CD4-positive, alpha-beta T cell treated with Interleukin-15 for 4 hours (primary cell): ENCODE measurements at regions not wholly inside any gene's neighbourhood (a gene's known extent, or its start where the extent isn't known, plus 50 kb on each side); places are given as distances from the start of the nearest gene placed in this dataset.
"Not testable (repeated sequence)": the region's sequence is repeated elsewhere in the genome, so short reads cannot be mapped to it uniquely, and the experiment has no call there.

Experiments
- DNase-seq: peaks from one replicate; pipeline ENCODE4 v3.0.0-alpha.2; 2020; ENCODE audit warnings: low spot score

GRCh38 chr10:109729895-109730294 lies 193.4 kb downstream of the XPNPEP1 start:
- not testable (repeated sequence) for DNase-seq

DNA sequence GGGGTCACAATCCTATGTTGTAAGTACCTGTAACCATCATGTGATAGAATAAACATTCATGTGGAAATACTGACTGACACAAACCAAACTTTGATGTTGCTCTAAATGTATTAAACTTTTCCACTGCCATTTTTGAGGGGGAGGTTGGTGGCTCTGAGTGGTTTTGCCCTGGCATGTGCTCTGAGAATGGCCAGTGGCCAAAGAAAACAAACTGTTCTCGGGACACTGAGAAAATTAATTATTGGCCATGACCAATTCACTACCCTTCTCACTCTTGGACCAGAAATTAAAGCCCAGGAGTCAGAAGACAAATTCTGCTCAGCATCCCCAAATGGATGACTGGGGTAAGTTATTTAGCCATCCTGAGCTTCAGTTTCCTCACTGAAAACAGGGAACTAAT lies 195.9 kb downstream of the XPNPEP1 start:
- no peak for DNase-seq

DNA sequence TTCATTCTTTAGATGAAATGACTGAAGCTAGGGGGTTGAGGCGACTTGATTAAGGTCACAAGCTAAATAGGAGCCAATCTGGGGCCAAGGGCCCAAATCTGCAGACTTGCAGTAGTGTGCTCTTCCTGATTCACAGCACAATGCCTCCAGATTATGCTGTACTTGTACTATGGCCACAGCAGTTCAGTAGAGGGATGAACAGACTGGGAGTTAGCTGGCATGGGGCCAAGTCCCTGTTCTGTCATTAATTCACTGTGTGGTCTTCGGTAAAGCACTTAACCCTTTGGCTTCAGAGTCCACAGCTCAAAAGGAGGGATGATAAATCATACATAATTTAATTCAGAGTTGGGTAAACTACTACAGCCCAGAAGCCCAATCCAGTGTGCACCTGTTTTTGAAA lies 196.8 kb downstream of the XPNPEP1 start:
- DNase-seq = no peak

DNA sequence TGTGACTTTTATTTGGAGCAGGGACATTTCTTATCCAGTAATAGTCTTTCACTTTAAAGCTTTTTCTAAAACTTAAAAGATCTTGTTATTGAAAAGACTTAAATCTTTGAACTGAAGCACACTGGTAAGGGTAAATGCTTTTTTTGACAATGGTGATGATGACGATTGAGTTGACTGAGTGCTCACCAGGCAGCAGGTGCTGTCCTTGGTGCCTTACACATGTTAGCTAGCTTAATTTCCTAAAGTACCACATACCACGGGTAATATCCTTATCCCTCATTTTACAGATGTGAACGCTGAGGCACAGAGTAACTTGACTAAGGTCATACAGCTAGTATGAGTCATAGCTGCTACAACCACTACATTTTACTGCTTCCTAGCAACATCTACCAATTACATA lies 200.0 kb downstream of the XPNPEP1 start:
- no peak for DNase-seq

GRCh38 chr10:109721453-109722064 lies 201.8 kb downstream of the XPNPEP1 start:
- no peak for DNase-seq

DNA sequence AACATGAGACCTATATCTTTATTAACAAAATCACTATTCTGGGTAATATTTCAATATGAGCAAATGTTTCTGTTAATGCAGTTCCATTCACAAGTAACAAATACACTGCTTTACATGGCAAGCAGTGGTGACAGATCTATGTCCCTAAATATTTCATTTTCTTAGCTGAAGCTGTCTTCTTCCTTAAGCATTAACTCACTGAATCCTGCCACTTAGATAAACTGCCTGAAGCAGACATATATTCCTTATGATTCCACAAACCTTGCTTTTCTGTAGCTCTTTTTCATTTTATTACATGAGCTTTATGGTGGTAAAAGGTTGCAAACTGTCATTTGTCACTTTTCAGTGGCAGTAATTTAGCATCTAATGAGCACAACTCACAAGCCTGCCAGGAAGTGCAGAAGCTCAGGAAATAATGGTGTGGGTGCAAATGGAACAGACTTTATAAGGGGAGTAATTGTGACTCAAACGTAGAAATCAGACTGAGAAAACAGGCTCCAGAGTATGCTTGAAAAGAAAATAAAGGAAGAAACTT lies 217.2 kb downstream of the XPNPEP1 start:
- no peak for DNase-seq

DNA sequence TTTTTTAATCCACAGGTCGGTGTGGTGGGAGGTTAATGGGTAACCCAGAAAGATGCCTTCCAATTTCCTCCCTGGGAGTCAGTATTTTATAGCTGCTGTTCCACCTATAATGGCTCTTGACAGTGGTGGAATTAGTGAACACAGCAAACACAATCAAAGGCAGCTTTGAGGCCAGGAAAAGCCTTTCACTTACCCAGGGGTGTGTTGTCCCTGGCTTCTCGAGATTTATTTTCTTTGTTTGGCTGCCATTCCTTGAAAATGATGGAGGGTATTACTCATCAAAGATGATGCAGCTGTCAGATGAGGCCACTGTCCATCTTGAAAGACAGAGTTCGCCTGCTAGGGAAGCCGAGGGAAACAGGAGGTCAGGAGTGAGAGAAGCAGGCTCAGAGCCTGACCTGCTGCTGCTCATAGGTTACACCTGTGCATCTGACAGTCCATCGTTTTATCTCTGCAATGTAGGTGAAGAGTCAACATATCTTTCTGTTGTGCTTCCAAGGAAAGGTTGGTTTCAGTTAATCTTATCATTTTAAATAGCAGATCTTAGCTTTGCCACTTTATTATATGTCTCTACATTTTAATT lies 221.6 kb downstream of the XPNPEP1 start:
- DNase-seq = no peak

DNA sequence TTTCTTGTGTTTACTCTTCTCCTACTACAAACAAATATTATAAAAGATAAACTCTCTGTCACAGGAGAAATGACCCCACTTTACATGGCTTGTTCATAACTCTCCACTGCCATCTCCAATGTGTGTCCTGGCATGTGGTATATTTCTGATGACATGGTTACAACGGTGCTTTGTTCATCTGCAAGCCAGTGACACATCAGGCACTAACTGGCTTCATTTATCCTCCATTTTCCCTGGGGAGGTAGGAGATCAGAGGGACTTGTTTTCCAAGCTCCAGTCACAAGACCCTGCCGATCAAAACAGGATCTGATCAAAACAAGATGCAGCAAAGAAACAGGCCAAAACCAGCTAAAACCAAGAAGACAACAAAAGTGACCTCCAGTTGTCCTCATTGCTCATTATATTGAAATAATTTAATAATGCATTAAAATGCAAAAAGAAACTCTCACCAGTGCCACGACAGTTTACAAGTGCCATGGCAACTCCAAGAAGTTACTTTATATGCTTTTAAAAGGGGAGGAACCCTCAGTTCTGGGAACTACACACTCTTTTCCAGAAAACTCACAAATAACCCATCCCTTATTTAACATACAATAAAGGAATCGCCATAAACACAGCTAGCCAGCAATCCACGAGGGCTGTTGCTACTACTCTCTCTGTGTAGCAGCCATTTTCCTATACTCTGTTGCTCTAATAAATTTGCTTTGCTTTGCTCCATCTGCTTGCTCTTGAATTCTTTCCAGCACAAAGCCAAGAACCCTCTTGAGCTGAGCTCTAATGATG lies 224.2 kb downstream of the XPNPEP1 start:
- DNase-seq = no peak

DNA sequence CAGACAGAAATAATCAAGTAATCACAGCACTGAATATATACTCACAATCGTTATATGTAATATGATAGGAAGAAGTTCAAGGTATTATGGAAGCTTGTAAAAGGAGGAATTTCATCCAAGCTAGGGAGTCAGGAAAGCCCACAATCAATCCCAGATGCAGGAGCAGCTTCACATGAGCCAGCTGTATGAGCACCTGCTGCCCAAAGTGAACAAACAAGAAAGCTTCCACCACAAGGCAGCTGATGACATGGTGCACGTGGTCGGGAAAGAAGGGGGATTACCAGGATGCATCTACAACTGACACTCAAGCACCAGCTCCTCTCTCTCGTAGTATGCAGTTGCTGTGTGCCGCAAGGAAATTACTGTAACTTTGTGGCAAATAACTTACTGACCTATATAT lies 225.2 kb downstream of the XPNPEP1 start:
- DNase-seq = no peak

GRCh38 chr10:109696981-109697775 lies 226.1 kb downstream of the XPNPEP1 start:
- DNase-seq = no peak

GRCh38 chr10:109696462-109696861 lies 226.8 kb downstream of the XPNPEP1 start:
- no peak for DNase-seq

- DNase-seq = no peak
Observed at GRCh38 chr10:109695988-109696387, 227.3 kb downstream of the XPNPEP1 start.

GRCh38 chr10:109689785-109690184 lies 233.5 kb downstream of the XPNPEP1 start:
- no peak for DNase-seq

GRCh38 chr10:109679478-109679877 lies 243.8 kb downstream of the XPNPEP1 start:
- no peak for DNase-seq

- DNase-seq = no peak
Observed at GRCh38 chr10:109678857-109679256, 244.5 kb downstream of the XPNPEP1 start.

DNA sequence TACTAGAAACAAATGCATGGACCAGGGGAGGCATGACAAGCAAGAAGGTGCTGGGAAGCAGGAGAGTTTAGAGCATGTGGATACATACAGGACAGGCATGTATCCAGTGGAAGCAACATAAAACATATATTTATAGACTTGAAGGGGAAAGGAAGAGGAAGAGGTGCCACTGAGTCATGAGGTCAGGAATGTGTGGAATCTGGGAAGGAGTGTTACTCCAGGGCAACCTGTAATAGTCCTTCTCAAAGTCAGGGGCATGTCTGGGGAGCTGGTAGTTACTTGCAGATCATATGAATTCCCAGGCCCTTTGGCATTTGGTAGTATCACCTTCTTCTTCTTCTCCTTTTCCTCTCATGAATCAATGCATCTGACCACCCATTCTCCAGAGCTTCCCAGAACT lies 246.6 kb downstream of the XPNPEP1 start:
- no peak for DNase-seq

GRCh38 chr10:109668703-109669102 lies 254.6 kb downstream of the XPNPEP1 start:
- DNase-seq = no peak

GRCh38 chr10:109668154-109668665 lies 255.1 kb downstream of the XPNPEP1 start:
- DNase-seq = no peak

GRCh38 chr10:109665321-109665720 lies 258.0 kb downstream of the XPNPEP1 start:
- DNase-seq = no peak

GRCh38 chr10:109664554-109664953 lies 258.8 kb downstream of the XPNPEP1 start:
- DNase-seq = no peak

- no peak for DNase-seq
Observed at GRCh38 chr10:109663122-109663521, 260.2 kb downstream of the XPNPEP1 start.

DNA sequence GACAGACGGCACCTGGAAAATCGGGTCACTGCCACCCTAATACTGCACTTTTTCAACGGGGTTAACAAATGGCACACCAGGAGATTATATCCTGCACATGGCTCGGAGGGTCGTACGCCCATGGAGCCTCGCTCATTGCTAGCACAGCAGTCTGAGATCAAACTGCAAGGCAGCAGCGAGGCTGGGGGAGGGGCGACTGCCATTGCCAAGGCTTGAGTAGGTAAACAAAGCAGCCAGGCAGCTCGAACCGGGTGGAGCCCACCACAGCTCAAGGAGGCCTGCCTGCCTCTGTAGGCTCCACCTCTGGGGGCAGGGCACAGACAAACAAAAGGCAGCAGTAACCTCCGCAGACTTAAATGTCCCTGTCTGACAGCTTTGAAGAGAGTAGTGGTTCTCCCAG lies 270.7 kb downstream of the XPNPEP1 start:
- DNase-seq = not testable (repeated sequence)
